ENCODE measurements at regions not wholly inside any gene's neighbourhood (a gene's known extent, or its start where the extent isn't known, plus 50 kb on each side); places are given as distances from the start of the nearest gene placed in this dataset.

- H3K27me3 ChIP-seq = no peaks in the 10 kb centered on the region
- DNase-seq = no peak
- no peaks in the 10 kb centered on the region for H3K4me1 ChIP-seq
- H3K4me3 ChIP-seq (ENCODE audit: low read depth, low read length) = no peak overlapping the region
- TF ChIP-seq CTCF (IDR thresholded peaks at IDR 0.05; ENCODE audit: low read depth, low read length) = no peak
- H3K36me3 ChIP-seq = no peaks in the 10 kb centered on the region
- H3K9me3 ChIP-seq = no peaks in the 10 kb centered on the region
These were observed 215.8 kb downstream of the TMX3 start for GRCh38 chr18:68499141-68499540.

- Histone ChIP-seq H3K36me3 (no peaks in the 10 kb centered on the region), H3K27me3 (no peaks in the 10 kb centered on the region), H3K4me3 (ENCODE audit: low read depth, low read length) (no peak overlapping the region), H3K4me1 (no peaks in the 10 kb centered on the region), H3K9me3 (no peaks in the 10 kb centered on the region)
- TF ChIP-seq CTCF (IDR thresholded peaks at IDR 0.05; ENCODE audit: low read depth, low read length) = no peak
- no peak for DNase-seq
These were observed 216.3 kb downstream of the TMX3 start for GRCh38 chr18:68498636-68499035.

GRCh38 chr18:68498185-68498584 is 216.7 kb downstream of the TMX3 start:
- no peaks in the 10 kb centered on the region for H3K9me3 ChIP-seq
- no peak overlapping the region for H3K4me3 ChIP-seq (ENCODE audit: low read depth, low read length)
- H3K27me3 ChIP-seq = no peaks in the 10 kb centered on the region
- no peak for DNase-seq
- H3K36me3 ChIP-seq = no peaks in the 10 kb centered on the region
- TF ChIP-seq CTCF (IDR thresholded peaks at IDR 0.05; ENCODE audit: low read depth, low read length) = no peak
- H3K4me1 ChIP-seq = no peaks in the 10 kb centered on the region

GRCh38 chr18:68494802-68495581 is 219.9 kb downstream of the TMX3 start:
- H3K4me3 ChIP-seq (ENCODE audit: low read depth, low read length) = no peak overlapping the region
- H3K4me1 ChIP-seq = no peaks in the 10 kb centered on the region
- no peak for DNase-seq
- H3K36me3 ChIP-seq = no peaks in the 10 kb centered on the region
- TF ChIP-seq CTCF (IDR thresholded peaks at IDR 0.05; ENCODE audit: low read depth, low read length) = no peak
- H3K27me3 ChIP-seq = no peaks in the 10 kb centered on the region
- no peaks in the 10 kb centered on the region for H3K9me3 ChIP-seq

- no peak for TF ChIP-seq CTCF (IDR thresholded peaks at IDR 0.05; ENCODE audit: low read depth, low read length)
- no peak for DNase-seq
- H3K27me3 ChIP-seq = no peaks in the 10 kb centered on the region
- H3K4me3 ChIP-seq (ENCODE audit: low read depth, low read length) = no peak overlapping the region
- no peaks in the 10 kb centered on the region for H3K36me3 ChIP-seq
- no peaks in the 10 kb centered on the region for H3K9me3 ChIP-seq
- no peaks in the 10 kb centered on the region for H3K4me1 ChIP-seq
These were observed 225.7 kb downstream of the TMX3 start for GRCh38 chr18:68489013-68489792.

GRCh38 chr18:68484241-68484640 is 230.7 kb downstream of the TMX3 start:
- Histone ChIP-seq H3K36me3 (no peaks in the 10 kb centered on the region), H3K4me3 (ENCODE audit: low read depth, low read length) (no peak overlapping the region), H3K4me1 (no peaks in the 10 kb centered on the region), H3K27me3 (no peaks in the 10 kb centered on the region), H3K9me3 (no peaks in the 10 kb centered on the region)
- TF ChIP-seq CTCF (IDR thresholded peaks at IDR 0.05; ENCODE audit: low read depth, low read length) = no peak
- DNase-seq = no peak

Data from BE2C (cell line).